ENCODE measurements at regions not wholly inside any gene's neighbourhood (a gene's known extent, or its start where the extent isn't known, plus 50 kb on each side); places are given as distances from the start of the nearest gene placed in this dataset.

DNA sequence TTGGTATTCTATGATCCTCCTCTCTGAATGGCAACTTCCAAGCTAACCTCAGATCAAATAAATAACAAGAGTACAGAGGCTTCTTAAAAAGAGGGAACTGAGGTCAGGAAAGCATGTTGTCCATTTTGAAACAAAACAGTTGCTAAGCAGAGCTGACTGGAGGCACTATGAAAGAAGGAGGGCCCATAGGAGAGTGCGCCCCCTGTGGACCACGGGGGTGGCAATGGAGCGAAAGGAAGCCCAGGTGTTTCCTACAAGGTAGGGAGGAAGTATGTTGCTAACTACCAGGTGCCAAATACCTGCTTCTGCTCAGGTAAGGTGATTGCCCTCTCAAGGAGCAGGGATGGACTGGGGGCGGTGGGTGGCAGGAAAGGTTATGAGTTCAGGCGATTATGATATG is 101.8 kb upstream of the MAST4 start:
- Histone ChIP-seq H3K27ac (no peak overlapping the region), H3K27me3 (replicated peaks) (no peaks in the 10 kb centered on the region), H3K4me3 (ENCODE audit: low read depth, low read length) (no peak overlapping the region), H3K36me3 (replicated peaks) (no peaks in the 10 kb centered on the region)
- no peak for DNase-seq
- TF ChIP-seq CTCF (IDR thresholded peaks at IDR 0.05; ENCODE audit: low read depth, low read length, missing control alignments) = peak; percentile 10
- in situ Hi-C loops (cut with HindIII; ENCODE audit: low pct_ligation_motif_present, low sequenced_read_pairs) = no loop called here

DNA sequence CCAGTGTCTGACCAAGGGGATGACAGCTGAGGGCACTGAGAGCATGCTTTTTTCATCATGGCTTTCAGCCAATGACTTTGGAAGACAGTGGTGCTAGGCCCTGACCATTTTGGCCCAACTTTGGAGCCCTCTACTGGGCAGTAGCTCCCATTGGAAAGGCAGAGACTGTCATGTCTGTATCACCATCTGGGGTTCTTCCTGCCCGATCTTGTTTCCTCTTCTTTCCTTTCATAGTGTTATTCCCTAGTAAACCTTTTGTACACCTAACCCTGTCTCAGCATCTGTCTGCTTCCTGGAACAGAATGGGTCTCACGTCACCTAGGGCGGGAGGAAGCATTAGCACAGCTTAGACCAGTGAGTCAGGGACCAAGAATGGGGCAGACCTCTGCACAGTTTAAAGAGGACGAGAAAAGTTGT is 97.4 kb upstream of the MAST4 start:
- in situ Hi-C loops (cut with HindIII; ENCODE audit: low pct_ligation_motif_present, low sequenced_read_pairs) = no loop called here
- H3K4me3 ChIP-seq (ENCODE audit: low read depth, low read length) = no peak overlapping the region
- no peak overlapping the region for H3K27ac ChIP-seq
- no peaks in the 10 kb centered on the region for H3K36me3 ChIP-seq (replicated peaks)
- peak; percentile 43 for TF ChIP-seq CTCF (IDR thresholded peaks at IDR 0.05; ENCODE audit: low read depth, low read length, missing control alignments)
- peak; percentile 8 for DNase-seq
- H3K27me3 ChIP-seq (replicated peaks) = no peaks in the 10 kb centered on the region

- Histone ChIP-seq H3K36me3 (replicated peaks) (no peaks in the 10 kb centered on the region), H3K4me3 (ENCODE audit: low read depth, low read length) (no peak overlapping the region), H3K27me3 (replicated peaks) (no peaks in the 10 kb centered on the region), H3K27ac (no peak overlapping the region)
- in situ Hi-C loops (cut with HindIII; ENCODE audit: low pct_ligation_motif_present, low sequenced_read_pairs) = no loop called here
- TF ChIP-seq CTCF (IDR thresholded peaks at IDR 0.05; ENCODE audit: low read depth, low read length, missing control alignments) = no peak
- DNase-seq = no peak
Measured at GRCh38 chr5:66503203-66503789, 92.9 kb upstream of the MAST4 start.

- H3K36me3 ChIP-seq (replicated peaks) = no peaks in the 10 kb centered on the region
- no peak for DNase-seq
- H3K27me3 ChIP-seq (replicated peaks) = no peaks in the 10 kb centered on the region
- no peak overlapping the region for H3K4me3 ChIP-seq (ENCODE audit: low read depth, low read length)
- H3K27ac ChIP-seq = no peak overlapping the region
- in situ Hi-C loops (cut with HindIII; ENCODE audit: low pct_ligation_motif_present, low sequenced_read_pairs) = no loop called here
- no peak for TF ChIP-seq CTCF (IDR thresholded peaks at IDR 0.05; ENCODE audit: low read depth, low read length, missing control alignments)
Measured at GRCh38 chr5:66507106-66507505, 89.1 kb upstream of the MAST4 start.

- TF ChIP-seq CTCF (IDR thresholded peaks at IDR 0.05; ENCODE audit: low read depth, low read length, missing control alignments) = no peak
- in situ Hi-C loops (cut with HindIII; ENCODE audit: low pct_ligation_motif_present, low sequenced_read_pairs) = no loop called here
- DNase-seq = no peak
Measured at GRCh38 chr5:66511491-66511890, 84.7 kb upstream of the MAST4 start.

GRCh38 chr5:66513130-66513529 is 83.1 kb upstream of the MAST4 start:
- Histone ChIP-seq H3K27me3 (replicated peaks) (no peaks in the 10 kb centered on the region), H3K36me3 (replicated peaks) (no peaks in the 10 kb centered on the region), H3K4me3 (ENCODE audit: low read depth, low read length) (no peak overlapping the region), H3K27ac (no peak overlapping the region)
- TF ChIP-seq CTCF (IDR thresholded peaks at IDR 0.05; ENCODE audit: low read depth, low read length, missing control alignments) = no peak
- in situ Hi-C loops (cut with HindIII; ENCODE audit: low pct_ligation_motif_present, low sequenced_read_pairs) = no loop called here
- DNase-seq = no peak

More at GRCh38 chr5:66511491-66511890, 84.7 kb upstream of the MAST4 start:
- H3K36me3 ChIP-seq (replicated peaks) = no peaks in the 10 kb centered on the region
- H3K27me3 ChIP-seq (replicated peaks) = no peaks in the 10 kb centered on the region
- no peak overlapping the region for H3K27ac ChIP-seq
- H3K4me3 ChIP-seq (ENCODE audit: low read depth, low read length) = no peak overlapping the region
